Ishikawa (cell line): ENCODE measurements at regions not wholly inside any gene's neighbourhood (a gene's known extent, or its start where the extent isn't known, plus 50 kb on each side); places are given as distances from the start of the nearest gene placed in this dataset.

Source experiments
- CEBPB ChIP-seq: IDR thresholded peaks from 2 replicates; pipeline ENCODE4 v1.6.1; 2012
- CREB1 ChIP-seq: IDR thresholded peaks from 2 replicates; pipeline ENCODE4 v1.6.1; 2012; ENCODE audit warnings: low read depth
- EGR1 ChIP-seq: IDR thresholded peaks from 2 replicates; pipeline ENCODE4 v1.6.1; 2012
- EP300 ChIP-seq: IDR thresholded peaks from 2 replicates; pipeline ENCODE4 v1.6.1; 2012; ENCODE audit warnings: borderline replicate concordance
- FOXM1 ChIP-seq: IDR thresholded peaks from 2 replicates; pipeline ENCODE4 v1.6.1; 2012; ENCODE audit warnings: low read depth, borderline replicate concordance
- NFIC ChIP-seq: IDR thresholded peaks from 2 replicates; pipeline ENCODE4 v1.6.1; 2012
- RAD21 ChIP-seq: IDR thresholded peaks from 2 replicates; pipeline ENCODE4 v1.6.1; 2012; ENCODE audit warnings: low read depth
- TAF1 ChIP-seq: IDR thresholded peaks from 2 replicates; pipeline ENCODE4 v1.6.1; 2012; ENCODE audit warnings: low read depth, mild to moderate bottlenecking
- TCF12 ChIP-seq: IDR thresholded peaks from 2 replicates; pipeline ENCODE4 v1.6.1; 2012; ENCODE audit warnings: low read depth
- TEAD4 ChIP-seq: IDR thresholded peaks from 2 replicates; pipeline ENCODE4 v1.6.1; 2012
- YY1 ChIP-seq: IDR thresholded peaks from 2 replicates; pipeline ENCODE4 v1.6.1; 2012; ENCODE audit warnings: low read depth
- ZBTB7A ChIP-seq: IDR thresholded peaks from 2 replicates; pipeline ENCODE4 v1.6.1; 2012; ENCODE audit warnings: low read depth
- TF ChIP-seq, protein P1 (sequence below): IDR thresholded peaks from 2 replicates; pipeline ENCODE4 v1.6.1; 2012
- TF ChIP-seq, protein P2 (sequence below): IDR thresholded peaks from 2 replicates; pipeline ENCODE4 v1.6.1; 2012; ENCODE audit warnings: low read depth, mild to moderate bottlenecking
- TF ChIP-seq, protein P3 (sequence below): IDR thresholded peaks from 2 replicates; pipeline ENCODE4 v1.6.1; 2012

DNA sequence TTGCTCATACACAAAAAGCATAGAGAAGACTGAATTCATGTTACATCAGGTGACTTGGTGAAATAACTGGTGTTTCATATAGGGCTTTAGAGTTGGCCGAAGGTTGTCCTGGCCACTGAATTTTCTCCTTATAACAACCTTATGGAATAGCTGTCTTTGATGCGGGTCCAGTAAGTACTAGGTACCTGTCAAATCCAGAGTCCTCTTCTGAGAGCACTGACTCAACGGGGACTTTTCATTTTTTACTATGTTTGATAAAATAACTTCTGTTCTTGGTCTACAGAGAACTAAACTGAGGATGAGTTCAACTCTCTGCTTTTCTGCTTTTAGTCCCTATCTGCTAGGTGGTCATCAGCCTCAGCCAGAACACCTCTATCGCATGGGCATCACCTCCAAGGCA is 76.1 kb upstream of the JAK1 start:
- no peak for TF ChIP-seq ZBTB7A
- no peak for TF ChIP-seq RAD21
- TF ChIP-seq, protein P1, sequence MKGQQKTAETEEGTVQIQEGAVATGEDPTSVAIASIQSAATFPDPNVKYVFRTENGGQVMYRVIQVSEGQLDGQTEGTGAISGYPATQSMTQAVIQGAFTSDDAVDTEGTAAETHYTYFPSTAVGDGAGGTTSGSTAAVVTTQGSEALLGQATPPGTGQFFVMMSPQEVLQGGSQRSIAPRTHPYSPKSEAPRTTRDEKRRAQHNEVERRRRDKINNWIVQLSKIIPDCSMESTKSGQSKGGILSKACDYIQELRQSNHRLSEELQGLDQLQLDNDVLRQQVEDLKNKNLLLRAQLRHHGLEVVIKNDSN = no peak
- TF ChIP-seq TCF12 = no peak
- no peak for TF ChIP-seq TEAD4
- TF ChIP-seq, protein P2, sequence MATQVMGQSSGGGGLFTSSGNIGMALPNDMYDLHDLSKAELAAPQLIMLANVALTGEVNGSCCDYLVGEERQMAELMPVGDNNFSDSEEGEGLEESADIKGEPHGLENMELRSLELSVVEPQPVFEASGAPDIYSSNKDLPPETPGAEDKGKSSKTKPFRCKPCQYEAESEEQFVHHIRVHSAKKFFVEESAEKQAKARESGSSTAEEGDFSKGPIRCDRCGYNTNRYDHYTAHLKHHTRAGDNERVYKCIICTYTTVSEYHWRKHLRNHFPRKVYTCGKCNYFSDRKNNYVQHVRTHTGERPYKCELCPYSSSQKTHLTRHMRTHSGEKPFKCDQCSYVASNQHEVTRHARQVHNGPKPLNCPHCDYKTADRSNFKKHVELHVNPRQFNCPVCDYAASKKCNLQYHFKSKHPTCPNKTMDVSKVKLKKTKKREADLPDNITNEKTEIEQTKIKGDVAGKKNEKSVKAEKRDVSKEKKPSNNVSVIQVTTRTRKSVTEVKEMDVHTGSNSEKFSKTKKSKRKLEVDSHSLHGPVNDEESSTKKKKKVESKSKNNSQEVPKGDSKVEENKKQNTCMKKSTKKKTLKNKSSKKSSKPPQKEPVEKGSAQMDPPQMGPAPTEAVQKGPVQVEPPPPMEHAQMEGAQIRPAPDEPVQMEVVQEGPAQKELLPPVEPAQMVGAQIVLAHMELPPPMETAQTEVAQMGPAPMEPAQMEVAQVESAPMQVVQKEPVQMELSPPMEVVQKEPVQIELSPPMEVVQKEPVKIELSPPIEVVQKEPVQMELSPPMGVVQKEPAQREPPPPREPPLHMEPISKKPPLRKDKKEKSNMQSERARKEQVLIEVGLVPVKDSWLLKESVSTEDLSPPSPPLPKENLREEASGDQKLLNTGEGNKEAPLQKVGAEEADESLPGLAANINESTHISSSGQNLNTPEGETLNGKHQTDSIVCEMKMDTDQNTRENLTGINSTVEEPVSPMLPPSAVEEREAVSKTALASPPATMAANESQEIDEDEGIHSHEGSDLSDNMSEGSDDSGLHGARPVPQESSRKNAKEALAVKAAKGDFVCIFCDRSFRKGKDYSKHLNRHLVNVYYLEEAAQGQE = no peak
- no peak for TF ChIP-seq NFIC
- TF ChIP-seq, protein P3, sequence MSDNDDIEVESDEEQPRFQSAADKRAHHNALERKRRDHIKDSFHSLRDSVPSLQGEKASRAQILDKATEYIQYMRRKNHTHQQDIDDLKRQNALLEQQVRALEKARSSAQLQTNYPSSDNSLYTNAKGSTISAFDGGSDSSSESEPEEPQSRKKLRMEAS = no peak
- TF ChIP-seq CEBPB = no peak
- no peak for TF ChIP-seq YY1
- no peak for TF ChIP-seq EGR1
- TF ChIP-seq FOXM1 = no peak

DNA sequence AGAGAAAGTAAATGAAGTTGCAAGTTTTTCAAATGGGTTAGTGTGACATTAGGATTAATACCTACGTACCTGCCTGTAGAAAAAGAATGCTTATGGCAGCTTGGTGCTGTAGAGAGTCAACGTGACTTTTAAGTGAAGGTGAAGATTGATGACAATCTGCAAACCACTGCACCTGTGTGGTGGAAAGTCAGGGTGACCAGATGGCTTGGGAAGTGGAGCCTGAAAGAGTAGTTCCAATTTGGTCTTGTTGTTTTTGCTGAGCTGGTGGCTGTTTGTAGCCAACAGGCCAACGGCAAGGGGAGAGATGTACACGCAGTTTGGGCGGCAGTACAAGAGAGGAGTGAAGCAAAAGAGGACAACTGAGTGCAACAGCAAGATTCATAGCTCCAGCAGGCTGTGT is 78.1 kb upstream of the JAK1 start:
- TF ChIP-seq TAF1 = no peak
- TF ChIP-seq TEAD4 = no peak
- no peak for TF ChIP-seq RAD21
- no peak for TF ChIP-seq ZBTB7A
- TF ChIP-seq YY1 = no peak
- TF ChIP-seq FOXM1 = no peak
- TF ChIP-seq, protein P1 = no peak
- TF ChIP-seq NFIC = no peak
- TF ChIP-seq, protein P3 = no peak
- TF ChIP-seq, protein P2 = no peak
- TF ChIP-seq EP300 = no peak
- no peak for TF ChIP-seq CEBPB
- no peak for TF ChIP-seq CREB1
- no peak for TF ChIP-seq EGR1
- no peak for TF ChIP-seq TCF12

DNA sequence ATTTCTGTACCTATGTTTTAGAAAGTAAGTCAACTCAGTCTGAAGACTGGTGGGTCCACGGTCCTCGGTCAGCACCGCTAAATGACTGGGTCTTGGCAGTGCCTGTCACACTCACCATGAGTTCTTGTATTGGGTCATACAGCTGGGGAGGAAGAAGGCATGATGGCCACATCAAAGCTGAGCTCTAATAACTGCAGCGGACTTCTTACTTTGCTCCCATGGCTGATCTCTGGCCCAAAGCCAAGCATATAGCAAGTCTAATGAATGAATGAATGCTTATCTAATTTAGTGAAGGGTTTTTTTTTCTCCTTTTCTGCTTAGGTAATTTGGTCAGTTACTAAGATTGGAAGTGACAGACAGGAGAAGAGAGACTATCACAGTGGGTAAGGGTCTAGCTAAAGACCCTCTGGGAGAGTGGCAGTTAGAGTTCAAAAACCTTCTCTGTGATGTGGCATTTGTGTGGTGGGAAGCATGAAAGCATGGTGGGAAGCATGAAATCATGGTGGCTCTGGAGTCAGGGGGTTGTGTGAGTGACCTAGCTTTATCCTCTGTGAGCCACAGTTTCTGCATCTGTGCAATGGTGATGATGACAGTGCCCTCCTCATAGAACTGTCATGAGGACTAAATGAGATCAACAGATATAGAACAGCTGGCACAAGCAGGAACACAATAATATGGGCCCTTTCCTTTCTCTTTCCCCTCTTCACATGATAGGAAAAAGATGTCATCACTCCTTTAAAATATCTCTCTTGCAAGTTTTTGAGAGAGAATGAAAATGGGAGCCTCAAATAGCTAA is 78.9 kb upstream of the JAK1 start:
- TF ChIP-seq TCF12 (no peak), EGR1 (no peak), CREB1 (no peak), TAF1 (no peak), NFIC (no peak), ZBTB7A (no peak), YY1 (no peak), FOXM1 (no peak)
- TF ChIP-seq, protein P2 = no peak
- TF ChIP-seq, protein P3 = no peak
- TF ChIP-seq, protein P1 = no peak

DNA sequence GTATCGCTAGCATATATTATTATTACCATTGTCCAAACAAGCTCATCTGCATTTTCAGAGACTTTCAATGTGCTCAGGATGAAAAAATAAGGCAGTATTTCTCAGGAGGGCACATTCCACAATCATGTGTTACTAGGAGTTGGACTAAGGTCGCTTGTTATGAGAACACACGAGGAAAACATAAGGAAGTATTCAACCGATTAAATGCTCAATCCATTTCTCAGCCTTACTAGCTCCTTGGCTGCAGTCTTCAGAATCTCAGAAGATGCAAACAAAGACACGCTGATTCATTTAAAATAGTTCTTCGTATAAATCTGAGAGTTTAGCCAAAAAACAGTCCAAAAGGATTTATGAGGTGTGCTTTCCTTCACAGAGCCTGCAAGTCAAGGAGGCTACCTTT is 82.0 kb upstream of the JAK1 start:
- TF ChIP-seq, protein P3 = no peak
- TF ChIP-seq, protein P2 = no peak
- TF ChIP-seq, protein P1 = no peak
- no peak for TF ChIP-seq TCF12
- TF ChIP-seq ZBTB7A = no peak
- TF ChIP-seq EP300 = no peak
- no peak for TF ChIP-seq FOXM1
- TF ChIP-seq RAD21 = no peak
